H1 (cell line): ENCODE measurements at regions not wholly inside any gene's neighbourhood (a gene's known extent, or its start where the extent isn't known, plus 50 kb on each side); places are given as distances from the start of the nearest gene placed in this dataset.

Experiments
- CTCF ChIA-PET: fragments of 300-600 bp; sonication (Branson Sonifier 250); formaldehyde crosslinking; loops from one replicate; lab custom pipeline; 2021; ENCODE audit not compliant: partially characterized antibody; lab: Charles Lee
- POLR2A ChIA-PET: fragments of 300-600 bp; sonication (Branson Sonifier 250); formaldehyde crosslinking; loops from one replicate; lab custom pipeline; 2021; ENCODE audit warnings: inconsistent platforms; ENCODE audit not compliant: partially characterized antibody; lab: Charles Lee
- DNase-seq, 2 experiments: peaks; one replicate each; pipeline versions ENCODE4 v3.0.0 to v3.0.0-alpha.2; 2010 to 2022; ENCODE audit warnings: low spot score in 2 of 2, low read depth in 1 of 2, mixed read lengths in 1 of 2
- FAIRE-seq: peaks from 2 replicates; lab custom pipeline; 2011; peaks lifted over from hg19 to GRCh38; lab: Jason Lieb, UNC
- H2AFZ ChIP-seq: 2 replicates; pipeline ENCODE4 v1.8.1; 2012; ENCODE audit warnings: low read length, inconsistent platforms
- H2AK5ac ChIP-seq: 2 replicates; pipeline ENCODE4 v1.6.1; 2013; ENCODE audit warnings: low read depth, low read length
- H2BK120ac ChIP-seq: replicated peaks from 2 replicates; pipeline ENCODE3; 2013; ENCODE audit warnings: low read depth, low read length, inconsistent platforms
- H2BK12ac ChIP-seq: 2 replicates; pipeline ENCODE4 v1.6.1; 2013; ENCODE audit warnings: low read depth, low read length
- H2BK15ac ChIP-seq: 2 replicates; pipeline ENCODE4 v1.6.1; 2013; ENCODE audit warnings: low read length
- H2BK20ac ChIP-seq: 2 replicates; pipeline ENCODE4 v1.6.1; 2013; ENCODE audit warnings: low read length
- H2BK5ac ChIP-seq: 2 replicates; pipeline ENCODE4 v1.6.1; 2013; ENCODE audit warnings: low read depth, low read length
- H3K14ac ChIP-seq: 2 replicates; pipeline ENCODE4 v1.6.1; 2013; ENCODE audit warnings: inconsistent platforms; ENCODE audit not compliant: insufficient read length
- H3K18ac ChIP-seq: 2 replicates; pipeline ENCODE4 v1.6.1; 2013; ENCODE audit warnings: low read length; ENCODE audit errors: extremely low read depth
- H3K23ac ChIP-seq: 2 replicates; pipeline ENCODE4 v1.6.1; 2013; ENCODE audit warnings: inconsistent platforms; ENCODE audit not compliant: insufficient read length
- H3K23me2 ChIP-seq: 2 replicates; pipeline ENCODE4 v1.6.1; 2013; ENCODE audit warnings: low read depth, low read length
- H3K27ac ChIP-seq: 2 replicates; pipeline ENCODE4 v1.6.1; 2011; ENCODE audit warnings: low read depth, low read length, inconsistent platforms
- H3K27me3 ChIP-seq, 4 experiments: replicated peaks in 1 of 4; 1 replicate in 1 of 4; 2 replicates in 3 of 4; pipeline versions ENCODE4 v1.6.1 to v1.8.1; 2011 to 2013; ENCODE audit warnings: low read length in 3 of 4, mild to moderate bottlenecking in 3 of 4, inconsistent platforms in 2 of 4, mixed read lengths in 2 of 4, moderate library complexity in 1 of 4; ENCODE audit not compliant: control insufficient read depth in 3 of 4, insufficient read depth in 3 of 4; ENCODE audit errors: extremely low read depth in 1 of 4
- H3K36me3 ChIP-seq, 4 experiments: 2 replicates each; pipeline versions ENCODE4 v1.6.1 to v1.8.1; 2011 to 2013; ENCODE audit warnings: mild to moderate bottlenecking in 4 of 4, low read length in 3 of 4, moderate library complexity in 2 of 4, control low read depth in 1 of 4, inconsistent platforms in 1 of 4; ENCODE audit not compliant: insufficient read depth in 4 of 4, control insufficient read depth in 2 of 4
- H3K4ac ChIP-seq: replicated peaks from 2 replicates; pipeline ENCODE3; 2013; ENCODE audit warnings: low read length, low read depth, mixed read lengths, inconsistent platforms; ENCODE audit not compliant: insufficient read length
- H3K4me1 ChIP-seq, 4 experiments: replicated peaks in 1 of 4; 1 replicate in 1 of 4; 2 replicates in 3 of 4; pipeline versions ENCODE4 v1.6.1 to v1.8.1; 2011 to 2013; ENCODE audit warnings: low read length in 3 of 4, inconsistent platforms in 2 of 4, mixed read lengths in 1 of 4; ENCODE audit not compliant: insufficient read depth in 4 of 4, control insufficient read depth in 3 of 4
- H3K4me2 ChIP-seq, 2 experiments: 2 replicates each; pipeline versions ENCODE4 v1.6.1 to v1.8.1; 2011 to 2013; ENCODE audit warnings: low read depth in 2 of 2, low read length in 2 of 2, control low read depth in 1 of 2, inconsistent platforms in 1 of 2, mild to moderate bottlenecking in 1 of 2; ENCODE audit not compliant: insufficient read depth in 1 of 2
- H3K4me3 ChIP-seq, 4 experiments: fragments of 200-600, 300-600 bp in 1 of 4; sonication (generic), shearing (Covaris generic), sonication (Bioruptor Twin) in 1 of 4; 2 replicates each; pipeline versions ENCODE4 v1.5.1 to v1.8.1; 2011 to 2016; ENCODE audit warnings: low read length in 4 of 4, low read depth in 3 of 4, control low read depth in 2 of 4, inconsistent platforms in 2 of 4, mild to moderate bottlenecking in 2 of 4, mixed read lengths in 1 of 4, moderate library complexity in 1 of 4; ENCODE audit not compliant: insufficient read depth in 2 of 4; ENCODE audit errors: extremely low read depth in 1 of 4
- H3K56ac ChIP-seq: replicated peaks from 2 replicates; pipeline ENCODE3; 2013; ENCODE audit warnings: low read depth, mild to moderate bottlenecking, mixed read lengths, low read length, inconsistent platforms; ENCODE audit not compliant: insufficient read length
- H3K79me1 ChIP-seq: 2 replicates; pipeline ENCODE4 v1.6.1; 2013; ENCODE audit warnings: low read depth, low read length, control low read depth
- H3K79me2 ChIP-seq, 2 experiments: 2 replicates each; pipeline versions ENCODE4 v1.6.1 to v1.8.1; 2012 to 2013; ENCODE audit warnings: low read length in 2 of 2, mild to moderate bottlenecking in 2 of 2, inconsistent platforms in 1 of 2; ENCODE audit not compliant: insufficient read depth in 2 of 2, control insufficient read depth in 1 of 2
- H3K9ac ChIP-seq, 4 experiments: replicated peaks in 1 of 4; 1 replicate in 1 of 4; 2 replicates in 3 of 4; pipeline versions ENCODE4 v1.6.1 to v1.8.1; 2011 to 2013; ENCODE audit warnings: low read depth in 3 of 4, low read length in 3 of 4, control low read depth in 2 of 4, mild to moderate bottlenecking in 2 of 4, moderate library complexity in 2 of 4, inconsistent platforms in 1 of 4; ENCODE audit errors: extremely low read depth in 1 of 4
- H3K9me3 ChIP-seq, 2 experiments: 2 replicates each; pipeline versions ENCODE4 v1.6.1 to v1.8.1; 2012 to 2013; ENCODE audit warnings: mild to moderate bottlenecking in 2 of 2, moderate library complexity in 2 of 2, control low read depth in 1 of 2, inconsistent platforms in 1 of 2, low read depth in 1 of 2, low read length in 1 of 2, mixed read lengths in 1 of 2; ENCODE audit not compliant: insufficient read depth in 2 of 2
- H4K20me1 ChIP-seq, 2 experiments: replicated peaks in 1 of 2; 2 replicates each; pipeline versions ENCODE3 to v1.8.1; 2011 to 2013; ENCODE audit warnings: inconsistent platforms in 2 of 2, low read length in 2 of 2, mild to moderate bottlenecking in 1 of 2; ENCODE audit not compliant: insufficient read depth in 2 of 2, control insufficient read depth in 1 of 2
- H4K5ac ChIP-seq: 2 replicates; pipeline ENCODE4 v1.6.1; 2013; ENCODE audit warnings: low read length, low read depth, mixed read lengths, inconsistent platforms; ENCODE audit not compliant: insufficient read length
- H4K8ac ChIP-seq: 2 replicates; pipeline ENCODE4 v1.8.0; 2013; ENCODE audit warnings: mild to moderate bottlenecking, moderate library complexity, low read length, inconsistent platforms; ENCODE audit not compliant: insufficient read depth; ENCODE audit errors: extremely low read depth
- H4K91ac ChIP-seq: replicated peaks from 2 replicates; pipeline ENCODE3; 2013; ENCODE audit warnings: low read length, mixed read lengths, inconsistent platforms; ENCODE audit not compliant: insufficient read length
- TAF1 ChIP-seq: IDR thresholded peaks from 2 replicates; pipeline ENCODE4 v1.6.1; 2011; ENCODE audit warnings: mild to moderate bottlenecking, low read depth, low read length
- WGBS, 2 experiments: shearing (Covaris generic) in 1 of 2; methylation state at CpG; one replicate each; pipeline versions ENCODE4 v1.1.6 to v1.1.7; 2013 to 2015; ENCODE audit warnings: low lambda C conversion rate in 2 of 2, mixed read lengths in 2 of 2, inconsistent platforms in 1 of 2, low coverage in 1 of 2, missing lambda C conversion rate in 1 of 2; ENCODE audit not compliant: insufficient replicate concordance in 2 of 2, insufficient coverage in 1 of 2, insufficient read length in 1 of 2; ENCODE audit errors: extremely low coverage in 1 of 2, missing lambda C conversion rate in 1 of 2; 5-methylcytosine and 5-hydroxymethylcytosine counted together

DNA sequence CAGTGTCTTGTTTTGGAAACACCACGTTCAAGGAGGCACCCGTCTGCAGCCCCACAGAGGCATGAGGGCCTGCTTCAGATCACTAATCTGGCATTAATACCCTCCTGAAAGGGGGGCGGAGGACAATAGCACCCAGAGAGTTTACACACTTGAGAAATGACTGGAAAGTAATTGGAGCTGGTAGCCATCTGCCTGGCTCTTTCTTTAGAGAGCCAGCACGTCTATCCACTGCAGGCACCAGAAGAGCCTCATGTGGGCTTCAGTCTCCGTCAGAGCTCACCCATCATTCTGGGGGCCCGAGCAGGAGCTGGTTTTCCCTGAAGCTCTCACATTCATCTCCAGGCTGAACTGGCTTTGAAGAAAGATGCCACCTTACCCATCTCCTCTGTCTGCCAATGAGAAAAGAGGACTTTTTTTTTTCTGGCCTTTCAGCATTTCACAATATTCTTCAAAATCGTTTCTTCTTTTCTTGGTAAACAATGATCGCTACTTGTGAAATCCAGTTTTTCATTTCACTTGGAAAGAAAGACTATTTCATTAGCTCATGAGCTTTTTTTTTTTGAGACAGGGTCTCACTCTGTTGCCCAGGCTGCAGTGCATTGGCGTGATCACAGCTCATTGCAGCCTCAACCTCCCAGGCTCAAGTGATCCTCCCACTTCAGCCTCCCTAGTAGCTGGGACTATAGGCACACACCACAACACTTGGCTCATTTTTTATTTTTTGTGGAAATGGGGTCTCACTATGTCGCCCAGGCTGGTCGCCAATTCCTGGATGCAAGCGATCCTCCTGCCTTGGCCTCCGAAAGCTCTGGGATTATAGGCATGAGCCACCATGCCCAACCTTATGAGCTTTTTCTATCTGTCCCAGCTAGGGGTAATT, 124.7 kb upstream of the ZNF217 start:
- Histone ChIP-seq H4K5ac (no peak overlapping the region), H2BK20ac (no peak overlapping the region), H3K9me3 (no peaks in the 10 kb centered on the region), H4K8ac (no peak overlapping the region), H3K27me3 (no peaks in the 10 kb centered on the region), H2AFZ (peak overlapping the region; percentile 83; the same call in 1 of the 2 replicates), H3K4ac (no peak overlapping the region), H2BK12ac (no peak overlapping the region), H3K4me2 (no peak overlapping the region), H3K18ac (no peak overlapping the region; the same call in 1 of the 2 replicates), H2BK120ac (no peak overlapping the region), H4K20me1 (no peaks in the 10 kb centered on the region), H3K9ac (no peak overlapping the region), H3K79me1 (no peaks in the 10 kb centered on the region), H3K4me3 (no peak overlapping the region), H3K36me3 (no peaks in the 10 kb centered on the region), H2BK15ac (no peak overlapping the region), H3K14ac (no peak overlapping the region), H4K91ac (no peak overlapping the region), H2BK5ac (no peak overlapping the region), H2AK5ac (no peak overlapping the region), H3K4me1 (peaks cover 2 to 5% (median 3%) of the 10 kb centered on the region in 4 experiments), H3K79me2 (no peaks in the 10 kb centered on the region), H3K27ac (no peak overlapping the region), H3K23ac (no peak overlapping the region), H3K56ac (no peak overlapping the region), H3K23me2 (no peaks in the 10 kb centered on the region)
- FAIRE-seq: no peak
- CTCF ChIA-PET: interaction anchor here (0.9 to 1.4 kb wide), 2 partner anchors 17 to 140 kb away, joined by 3 read pairs; no protein-coding TSS in a partner anchor
- DNase-seq: no peak
- 87% methylated on average over 13 of the region's 13 CpGs; no CpG with 5 or more reads in 1 of the 2 experiments for WGBS, 2 experiments
- POLR2A ChIA-PET: no interaction called here
- no peak for TF ChIP-seq TAF1
